Stomach (tissue), 8 donors: ENCODE measurements at regions not wholly inside any gene's neighbourhood (a gene's known extent, or its start where the extent isn't known, plus 50 kb on each side); places are given as distances from the start of the nearest gene placed in this dataset.
"Not testable (repeated sequence)": the region's sequence is repeated elsewhere in the genome, so short reads cannot be mapped to it uniquely, and the experiment has no call there.

Experiments used
- DNase-seq, 2 donors: peaks; one replicate each; pipeline versions ENCODE4 v3.0.0 to v3.0.0-alpha.2; 2013 to 2019
- H3K27ac ChIP-seq, 5 donors: fragments of 200-600 bp in 4 of 5; sonication (generic) in 4 of 5; one replicate each; pipeline ENCODE4 v1.5.1; 2013 to 2019; ENCODE audit warnings: mild to moderate bottlenecking in 1 of 5, moderate library complexity in 1 of 5
- H3K27me3 ChIP-seq, 3 donors: fragments of 200-600 bp; sonication (generic); one replicate each; pipeline ENCODE4 v1.5.1; 2017 to 2019; ENCODE audit warnings: mixed run types in 1 of 3
- H3K36me3 ChIP-seq, 4 donors: fragments of 200-600 bp; sonication (generic); 1 replicate in 3 of 4; 2 replicates in 1 of 4; pipeline ENCODE4 v1.5.1; 2016 to 2019
- H3K4me1 ChIP-seq, 4 donors: fragments of 200-600 bp; sonication (generic); one replicate each; pipeline ENCODE4 v1.5.1; 2016 to 2019
- H3K4me3 ChIP-seq, 4 donors: fragments of 200-600 bp; sonication (generic) in 3 of 4; one replicate each; pipeline ENCODE4 v1.5.1; 2016 to 2019; ENCODE audit warnings: mild to moderate bottlenecking in 1 of 4
- H3K9me3 ChIP-seq, 4 donors: fragments of 200-600 bp; sonication (generic); one replicate each; pipeline ENCODE4 v1.5.1; 2016 to 2019
- CTCF ChIP-seq, 7 experiments: fragments of 450-650 bp in 4 of 7; fragments of 200-600 bp in 3 of 7; sonication (generic) in 3 of 7; IDR thresholded peaks; one replicate each; pipeline ENCODE4 v1.5.1; 2016 to 2019; ENCODE audit warnings: antibody characterized with exemption in 7 of 7, control low read depth in 2 of 7, mild to moderate bottlenecking in 1 of 7
- EP300 ChIP-seq: sonication (generic); formaldehyde crosslinking; IDR thresholded peaks from one replicate; pipeline ENCODE4 v1.6.1; 2017; ENCODE audit warnings: antibody characterized with exemption
- POLR2A ChIP-seq, 4 donors: fragments of 450-650 bp; IDR thresholded peaks; one replicate each; pipeline ENCODE4 v1.6.1; 2016; ENCODE audit warnings: antibody characterized with exemption in 4 of 4, control low read depth in 2 of 4, mild to moderate bottlenecking in 1 of 4, moderate library complexity in 1 of 4
- POLR2AphosphoS5 ChIP-seq, 3 donors: sonication (generic); formaldehyde crosslinking; IDR thresholded peaks; one replicate each; pipeline ENCODE4 v1.6.1; 2016; ENCODE audit warnings: antibody characterized with exemption in 3 of 3
- WGBS, 5 donors: extraction: QIAGEN DNeasy Blood & Tissue Kit in 3 of 5; methylation state at CpG; one replicate each; pipeline versions ENCODE4 v1.1.5 to v1.1.7; 2013 to 2018; 5-methylcytosine and 5-hydroxymethylcytosine counted together
- intact Hi-C: fragments of 100-400 bp; cut with DNase I; formaldehyde crosslinking; loops from one replicate; pipeline ENCODE4 v1.15.1; 2023; ENCODE audit warnings: low total_unique reads
- donor health status: healthy with polysubstance abuse.
- donor health status: Bipolar disorder and iron deficiency.
- donor health status: healthy.

- WGBS, 5 donors = 34 to 51% (median 44%) methylated on average over 2 of the region's 2 CpGs
- Histone ChIP-seq H3K27ac (no peak overlapping the region), H3K27me3 (no peaks in the 10 kb centered on the region), H3K4me1 (no peaks in the 10 kb centered on the region), H3K4me3 (no peak overlapping the region), H3K9me3 (no peaks in the 10 kb centered on the region), H3K36me3 (no peaks in the 10 kb centered on the region)
- TF ChIP-seq POLR2A (IDR thresholded peaks at IDR 0.05) (no peak), CTCF (IDR thresholded peaks at IDR 0.05) (no peak), EP300 (no peak), POLR2AphosphoS5 (IDR thresholded peaks at IDR 0.05) (no peak)
- intact Hi-C loops = no loop called here
- DNase-seq = no peak
Observed at GRCh38 chr6:113060664-113061063, 713.5 kb downstream of the RFPL4B start.

- no peaks in the 10 kb centered on the region for H3K4me1 ChIP-seq
- intact Hi-C loops = no loop called here
- no peaks in the 10 kb centered on the region for H3K27me3 ChIP-seq
- peak in 1 of 2 donors; percentile 63 for DNase-seq
- 44 to 60% (median 50%) methylated on average over 2 of the region's 2 CpGs for WGBS, 5 donors
- TF ChIP-seq POLR2A (IDR thresholded peaks at IDR 0.05) = no peak
- no peak for TF ChIP-seq CTCF (IDR thresholded peaks at IDR 0.05)
- no peak for TF ChIP-seq EP300
- no peak for TF ChIP-seq POLR2AphosphoS5 (IDR thresholded peaks at IDR 0.05)
- no peaks in the 10 kb centered on the region for H3K9me3 ChIP-seq
- H3K27ac ChIP-seq = no peak overlapping the region
- no peaks in the 10 kb centered on the region for H3K36me3 ChIP-seq
- H3K4me3 ChIP-seq = no peak overlapping the region
Observed at GRCh38 chr6:113065611-113066010, 718.5 kb downstream of the RFPL4B start.

- H3K9me3 ChIP-seq = no peaks in the 10 kb centered on the region
- intact Hi-C loops = no loop called here
- H3K27me3 ChIP-seq = no peaks in the 10 kb centered on the region
- no peak for TF ChIP-seq POLR2A (IDR thresholded peaks at IDR 0.05)
- TF ChIP-seq POLR2AphosphoS5 (IDR thresholded peaks at IDR 0.05) = no peak
- TF ChIP-seq EP300 = no peak
- TF ChIP-seq CTCF (IDR thresholded peaks at IDR 0.05) = no peak
- WGBS, 5 donors = 86 to 91% (median 87%) methylated on average over 3 of the region's 3 CpGs
- DNase-seq = no peak
- H3K4me3 ChIP-seq = no peak overlapping the region
- H3K27ac ChIP-seq = no peak overlapping the region
- no peaks in the 10 kb centered on the region for H3K4me1 ChIP-seq
- H3K36me3 ChIP-seq = no peaks in the 10 kb centered on the region
Observed at GRCh38 chr6:113067612-113068275, 720.6 kb downstream of the RFPL4B start.

GRCh38 chr6:113068570-113068969, 721.4 kb downstream of the RFPL4B start:
- Histone ChIP-seq H3K27me3 (no peaks in the 10 kb centered on the region), H3K4me1 (no peaks in the 10 kb centered on the region), H3K4me3 (no peak overlapping the region), H3K36me3 (no peaks in the 10 kb centered on the region), H3K9me3 (no peaks in the 10 kb centered on the region), H3K27ac (no peak overlapping the region)
- WGBS, 5 donors = 70 to 85% (median 74%) methylated on average over 2 of the region's 2 CpGs
- intact Hi-C loops = no loop called here
- DNase-seq = peak in 1 of 2 donors; percentile 35
- no peak for TF ChIP-seq EP300
- no peak for TF ChIP-seq CTCF (IDR thresholded peaks at IDR 0.05)
- no peak for TF ChIP-seq POLR2A (IDR thresholded peaks at IDR 0.05)
- no peak for TF ChIP-seq POLR2AphosphoS5 (IDR thresholded peaks at IDR 0.05)

- H3K27me3 ChIP-seq, H3K4me3 ChIP-seq, H3K9me3 ChIP-seq, intact Hi-C loops, H3K27ac ChIP-seq, H3K36me3 ChIP-seq, DNase-seq, H3K4me1 ChIP-seq: not testable (repeated sequence)
- WGBS, 5 donors = 85 to 98% (median 94%) methylated on average over 3 of the region's 3 CpGs
Observed at GRCh38 chr6:113070681-113071080, 723.6 kb downstream of the RFPL4B start.
